Vagina (tissue), 2 donors: ENCODE measurements at regions not wholly inside any gene's neighbourhood (a gene's known extent, or its start where the extent isn't known, plus 50 kb on each side); places are given as distances from the start of the nearest gene placed in this dataset.

ENCODE experiments used
- DNase-seq, 2 donors: peaks; one replicate each; pipeline ENCODE4 v3.0.0-alpha.2; 2017; ENCODE audit errors: extremely low spot score in 2 of 2
- H3K27ac ChIP-seq: fragments of 200-600 bp; sonication (generic); one replicate; pipeline ENCODE4 v1.5.1; 2019
- H3K27me3 ChIP-seq: fragments of 200-600 bp; sonication (generic); one replicate; pipeline ENCODE4 v1.5.1; 2019
- H3K36me3 ChIP-seq, 2 donors: fragments of 200-600 bp; sonication (generic); one replicate each; pipeline ENCODE4 v1.5.1; 2017 to 2019
- H3K4me1 ChIP-seq: fragments of 200-600 bp; sonication (generic); one replicate; pipeline ENCODE4 v1.5.1; 2019
- H3K4me3 ChIP-seq, 2 donors: fragments of 200-600 bp; sonication (generic); 1 replicate in 1 of 2; 2 replicates in 1 of 2; pipeline ENCODE4 v1.5.1; 2016 to 2019
- H3K9me3 ChIP-seq: fragments of 200-600 bp; sonication (generic); one replicate; pipeline ENCODE4 v1.5.1; 2019
- CTCF ChIP-seq, 3 experiments: fragments of 450-650 bp in 2 of 3; fragments of 200-600 bp in 1 of 3; sonication (generic) in 1 of 3; IDR thresholded peaks; one replicate each; pipeline ENCODE4 v1.5.1; 2017 to 2019; ENCODE audit warnings: antibody characterized with exemption in 3 of 3, mild to moderate bottlenecking in 2 of 3, moderate library complexity in 2 of 3
- POLR2A ChIP-seq, 2 donors: fragments of 450-650 bp; IDR thresholded peaks; one replicate each; pipeline ENCODE4 v1.6.1; 2017; ENCODE audit warnings: antibody characterized with exemption in 2 of 2, mild to moderate bottlenecking in 2 of 2, moderate library complexity in 2 of 2
- POLR2AphosphoS5 ChIP-seq, 2 donors: sonication (generic); formaldehyde crosslinking; IDR thresholded peaks; one replicate each; pipeline ENCODE4 v1.9.0; 2017; ENCODE audit warnings: antibody characterized with exemption in 2 of 2, mild to moderate bottlenecking in 2 of 2, low read depth in 1 of 2; ENCODE audit not compliant: insufficient read depth in 1 of 2
- intact Hi-C: fragments of 100-400 bp; cut with DNase I; formaldehyde crosslinking; loops from one replicate; pipeline ENCODE4 v1.15.1; 2023

- H3K27me3 ChIP-seq = no peaks in the 10 kb centered on the region
- H3K9me3 ChIP-seq = no peaks in the 10 kb centered on the region
- no peaks in the 10 kb centered on the region for H3K4me1 ChIP-seq
- DNase-seq = no peak
- intact Hi-C loops = no loop called here
- H3K4me3 ChIP-seq = no peak overlapping the region
- no peak for TF ChIP-seq POLR2A (IDR thresholded peaks at IDR 0.05)
- TF ChIP-seq POLR2AphosphoS5 (IDR thresholded peaks at IDR 0.05; ENCODE audit: insufficient read depth in 1 of 2, low read depth in 1 of 2) = no peak
- TF ChIP-seq CTCF (IDR thresholded peaks at IDR 0.05) = no peak
- H3K27ac ChIP-seq = no peak overlapping the region
- H3K36me3 ChIP-seq = no peaks in the 10 kb centered on the region
Observed at GRCh38 chr13:22936228-22936627, 244.6 kb upstream of the SGCG start.

- H3K36me3 ChIP-seq = no peaks in the 10 kb centered on the region
- H3K27ac ChIP-seq = no peak overlapping the region
- H3K4me1 ChIP-seq = no peaks in the 10 kb centered on the region
- no peak for TF ChIP-seq CTCF (IDR thresholded peaks at IDR 0.05)
- TF ChIP-seq POLR2A (IDR thresholded peaks at IDR 0.05) = no peak
- TF ChIP-seq POLR2AphosphoS5 (IDR thresholded peaks at IDR 0.05; ENCODE audit: insufficient read depth in 1 of 2, low read depth in 1 of 2) = no peak
- no peak for DNase-seq
- no peaks in the 10 kb centered on the region for H3K9me3 ChIP-seq
- intact Hi-C loops = no loop called here
- no peaks in the 10 kb centered on the region for H3K27me3 ChIP-seq
- no peak overlapping the region for H3K4me3 ChIP-seq
Observed at GRCh38 chr13:22937241-22937640, 243.5 kb upstream of the SGCG start.

GRCh38 chr13:22937953-22938352 lies 242.8 kb upstream of the SGCG start:
- intact Hi-C loops = no loop called here

GRCh38 chr13:22938576-22938975 lies 242.2 kb upstream of the SGCG start:
- H3K4me3 ChIP-seq = no peak overlapping the region
- intact Hi-C loops = no loop called here
- no peaks in the 10 kb centered on the region for H3K4me1 ChIP-seq
- no peak overlapping the region for H3K27ac ChIP-seq
- no peaks in the 10 kb centered on the region for H3K27me3 ChIP-seq
- TF ChIP-seq CTCF (IDR thresholded peaks at IDR 0.05) (no peak), POLR2AphosphoS5 (IDR thresholded peaks at IDR 0.05; ENCODE audit: insufficient read depth in 1 of 2, low read depth in 1 of 2) (no peak), POLR2A (IDR thresholded peaks at IDR 0.05) (no peak)
- no peaks in the 10 kb centered on the region for H3K9me3 ChIP-seq
- DNase-seq = no peak
- no peaks in the 10 kb centered on the region for H3K36me3 ChIP-seq

More at GRCh38 chr13:22937953-22938352, 242.8 kb upstream of the SGCG start:
- TF ChIP-seq POLR2A (IDR thresholded peaks at IDR 0.05) (no peak), POLR2AphosphoS5 (IDR thresholded peaks at IDR 0.05; ENCODE audit: insufficient read depth in 1 of 2, low read depth in 1 of 2) (no peak), CTCF (IDR thresholded peaks at IDR 0.05) (no peak)
- DNase-seq = no peak
- H3K4me3 ChIP-seq = no peak overlapping the region
- no peaks in the 10 kb centered on the region for H3K27me3 ChIP-seq
- no peaks in the 10 kb centered on the region for H3K4me1 ChIP-seq
- no peaks in the 10 kb centered on the region for H3K9me3 ChIP-seq
- H3K27ac ChIP-seq = no peak overlapping the region
- no peaks in the 10 kb centered on the region for H3K36me3 ChIP-seq

GRCh38 chr13:22939157-22939556 lies 241.6 kb upstream of the SGCG start:
- DNase-seq = no peak
- Histone ChIP-seq H3K36me3 (no peaks in the 10 kb centered on the region), H3K27me3 (no peaks in the 10 kb centered on the region), H3K9me3 (no peaks in the 10 kb centered on the region), H3K4me3 (no peak overlapping the region), H3K27ac (no peak overlapping the region), H3K4me1 (no peaks in the 10 kb centered on the region)
- intact Hi-C loops = no loop called here
- no peak for TF ChIP-seq POLR2AphosphoS5 (IDR thresholded peaks at IDR 0.05; ENCODE audit: insufficient read depth in 1 of 2, low read depth in 1 of 2)
